Lower leg skin (tissue), 4 donors: ENCODE measurements at regions not wholly inside any gene's neighbourhood (a gene's known extent, or its start where the extent isn't known, plus 50 kb on each side); places are given as distances from the start of the nearest gene placed in this dataset.

ENCODE experiments used
- DNase-seq, 2 donors: peaks; one replicate each; pipeline ENCODE4 v3.0.0-alpha.2; 2019; ENCODE audit warnings: low spot score in 2 of 2
- H3K4me3 ChIP-seq: fragments of 200-600 bp; sonication (generic); 2 replicates; pipeline ENCODE4 v1.5.1; 2017; ENCODE audit warnings: mild to moderate bottlenecking, low read depth; ENCODE audit not compliant: poor library complexity, severe bottlenecking
- CTCF ChIP-seq, 3 donors: fragments of 450-650 bp; IDR thresholded peaks; one replicate each; pipeline ENCODE4 v1.5.1; 2016; ENCODE audit warnings: antibody characterized with exemption in 3 of 3, mild to moderate bottlenecking in 3 of 3, moderate library complexity in 2 of 3
- POLR2A ChIP-seq, 2 donors: fragments of 450-650 bp; IDR thresholded peaks; one replicate each; pipeline ENCODE4 v1.6.1; 2016 to 2017; ENCODE audit warnings: antibody characterized with exemption in 2 of 2, mild to moderate bottlenecking in 1 of 2, moderate library complexity in 1 of 2
- WGBS, 2 donors: methylation state at CpG; one replicate each; pipeline ENCODE4 v1.1.5; 2018; 5-methylcytosine and 5-hydroxymethylcytosine counted together
- intact Hi-C: fragments of 100-400 bp; cut with DNase I; formaldehyde crosslinking; loops from one replicate; pipeline ENCODE4 v1.15.0; 2023; ENCODE audit warnings: low total_unique reads

DNA sequence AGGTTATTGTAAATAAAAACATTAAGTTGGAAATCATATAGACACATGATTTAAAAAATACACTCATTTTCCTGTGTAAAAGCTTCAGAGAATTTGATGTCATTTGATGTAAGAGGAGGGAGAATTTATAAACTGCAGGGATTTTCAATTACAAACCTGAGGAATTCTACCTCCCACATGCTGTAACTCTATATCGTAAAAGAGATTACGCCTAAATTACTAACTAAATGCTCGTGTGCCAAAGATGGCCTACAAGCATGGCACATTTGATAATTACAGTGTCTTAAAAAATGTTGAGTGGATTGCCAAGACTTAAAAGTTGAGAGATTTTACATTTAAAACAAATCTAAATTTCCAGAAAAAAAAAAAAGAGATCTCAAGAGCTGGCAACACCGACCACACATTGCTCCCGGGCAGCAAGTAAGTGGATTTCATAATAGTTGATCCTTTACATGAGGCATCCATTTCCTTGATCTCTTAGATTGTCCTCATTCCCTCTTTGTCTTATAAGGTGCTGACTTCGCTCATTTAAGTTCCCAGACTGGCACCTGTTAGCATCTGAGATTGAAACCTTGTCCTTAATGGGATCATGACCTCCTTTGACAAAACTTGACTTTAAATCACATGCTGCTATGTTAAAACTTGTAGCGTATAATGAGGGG is 840.3 kb upstream of the ZEB2 start:
- DNase-seq = no peak
- intact Hi-C loops = no loop called here
- TF ChIP-seq POLR2A (IDR thresholded peaks at IDR 0.05) = no peak
- H3K4me3 ChIP-seq = no peak overlapping the region
- WGBS, 2 donors = 78 to 81% methylated on average over 7 of the region's 7 CpGs

GRCh38 chr2:145359561-145359960 is 839.6 kb upstream of the ZEB2 start:
- no peak for DNase-seq
- 93 to 97% methylated on average over 3 of the region's 3 CpGs for WGBS, 2 donors
- no peak overlapping the region for H3K4me3 ChIP-seq
- TF ChIP-seq CTCF (IDR thresholded peaks at IDR 0.05) (no peak), POLR2A (IDR thresholded peaks at IDR 0.05) (no peak)
- intact Hi-C loops = no loop called here

- no peak for DNase-seq
- no peak overlapping the region for H3K4me3 ChIP-seq
- intact Hi-C loops = no loop called here
- TF ChIP-seq POLR2A (IDR thresholded peaks at IDR 0.05) (no peak), CTCF (IDR thresholded peaks at IDR 0.05) (no peak)
Measured at GRCh38 chr2:145356056-145356455, 836.1 kb upstream of the ZEB2 start.

DNA sequence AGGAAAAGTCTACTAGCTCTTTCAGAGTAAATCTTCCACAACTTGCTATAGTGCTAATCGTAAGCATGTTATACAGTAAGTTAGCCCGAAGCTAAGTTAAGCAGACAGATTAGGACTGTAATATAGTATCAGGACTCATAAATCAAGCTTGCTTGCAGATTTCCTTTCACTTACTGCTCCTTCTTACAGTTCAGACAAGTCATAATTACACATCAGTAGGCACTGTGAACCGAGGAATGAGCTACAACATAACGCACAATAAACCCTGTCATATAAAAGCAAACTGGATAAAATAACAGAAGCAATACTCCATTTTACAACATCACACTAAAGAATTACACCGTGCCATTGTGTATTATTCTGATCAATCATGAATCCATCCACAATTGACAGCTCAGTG is 832.6 kb upstream of the ZEB2 start:
- intact Hi-C loops = no loop called here
- no peak for DNase-seq
- H3K4me3 ChIP-seq = no peak overlapping the region
- 44 to 55% methylated on average over 5 of the region's 5 CpGs for whole genome bisulfite sequencing, 2 donors
- TF ChIP-seq CTCF (IDR thresholded peaks at IDR 0.05) (no peak), POLR2A (IDR thresholded peaks at IDR 0.05) (no peak)

GRCh38 chr2:145351864-145352425 is 832.0 kb upstream of the ZEB2 start:
- intact Hi-C loops = no loop called here
- no peak for TF ChIP-seq POLR2A (IDR thresholded peaks at IDR 0.05)
- TF ChIP-seq CTCF (IDR thresholded peaks at IDR 0.05) = no peak
- 61 to 69% methylated on average over 2 of the region's 2 CpGs for WGBS, 2 donors
- DNase-seq = no peak
- no peak overlapping the region for H3K4me3 ChIP-seq

DNA sequence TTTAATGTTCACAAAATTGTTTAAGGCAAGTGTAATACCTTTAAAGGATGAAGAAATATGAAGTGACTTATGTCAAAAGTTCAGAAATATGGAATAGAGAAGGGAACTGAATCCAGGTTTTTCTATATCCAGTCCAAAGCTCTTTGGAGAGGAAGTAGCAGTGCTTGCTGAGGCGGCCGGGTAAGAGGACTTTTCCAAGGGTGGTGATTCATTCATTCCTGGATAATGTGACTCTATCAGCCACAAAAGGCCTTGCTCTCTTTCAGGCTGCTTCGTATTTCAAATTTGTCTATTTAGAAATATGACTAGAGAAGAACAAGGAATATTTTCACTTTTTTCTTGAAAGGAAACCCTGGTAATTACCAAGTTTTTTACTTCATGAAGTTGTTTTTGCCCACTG is 830.1 kb upstream of the ZEB2 start:
- H3K4me3 ChIP-seq = no peak overlapping the region
- no peak for TF ChIP-seq POLR2A (IDR thresholded peaks at IDR 0.05)
- no peak for TF ChIP-seq CTCF (IDR thresholded peaks at IDR 0.05)
- no peak for DNase-seq
- 41 to 67% methylated on average over 3 of the region's 3 CpGs for WGBS, 2 donors
- intact Hi-C loops = no loop called here
